GM18519 (cell line): ENCODE measurements at regions not wholly inside any gene's neighbourhood (a gene's known extent, or its start where the extent isn't known, plus 50 kb on each side); places are given as distances from the start of the nearest gene placed in this dataset.

Source experiments
- ATAC-seq: cut with Tn5 transposase; IDR thresholded peaks from one replicate; pipeline ENCODE4 v1.9.1; 2021; ENCODE audit warnings: mild to moderate bottlenecking, moderate library complexity; ENCODE audit not compliant: unreplicated experiment, low FRiP score

- ATAC-seq = no peak
Measured at GRCh38 chr1:3954170-3955169, 54.4 kb upstream of the C1orf174 start.

- no peak for ATAC-seq
Measured at GRCh38 chr1:3955196-3955772, 55.2 kb upstream of the C1orf174 start.

- no peak for ATAC-seq
Measured at GRCh38 chr1:3956527-3957170, 56.6 kb upstream of the C1orf174 start.

- no peak for ATAC-seq
Measured at GRCh38 chr1:3959361-3959760, 59.3 kb upstream of the C1orf174 start.

- ATAC-seq = no peak
Measured at GRCh38 chr1:3963554-3963953, 63.5 kb upstream of the C1orf174 start.

GRCh38 chr1:3965693-3966092 is 65.6 kb upstream of the C1orf174 start:
- no peak for ATAC-seq

GRCh38 chr1:3968851-3969250 is 68.8 kb upstream of the C1orf174 start:
- no peak for ATAC-seq

- no peak for ATAC-seq
Measured at GRCh38 chr1:3971981-3972380, 71.9 kb upstream of the C1orf174 start.

GRCh38 chr1:3975903-3976630 is 76.0 kb upstream of the C1orf174 start:
- ATAC-seq = no peak

- ATAC-seq = no peak
Measured at GRCh38 chr1:3976821-3977220, 76.7 kb upstream of the C1orf174 start.

- ATAC-seq = no peak
Measured at GRCh38 chr1:3978196-3978989, 78.3 kb upstream of the C1orf174 start.

- ATAC-seq = no peak
Measured at GRCh38 chr1:3978990-3979325, 78.9 kb upstream of the C1orf174 start.

GRCh38 chr1:3981261-3981660 is 81.2 kb upstream of the C1orf174 start:
- no peak for ATAC-seq

- no peak for ATAC-seq
Measured at GRCh38 chr1:3981746-3982505, 81.9 kb upstream of the C1orf174 start.

- no peak for ATAC-seq
Measured at GRCh38 chr1:3983181-3983580, 83.1 kb upstream of the C1orf174 start.

- ATAC-seq = no peak
Measured at GRCh38 chr1:3984586-3984985, 84.5 kb upstream of the C1orf174 start.

GRCh38 chr1:3986686-3987218 is 86.7 kb upstream of the C1orf174 start:
- ATAC-seq = no peak

GRCh38 chr1:3987669-3988235 is 87.7 kb upstream of the C1orf174 start:
- ATAC-seq = no peak

GRCh38 chr1:3988431-3988830 is 88.4 kb upstream of the C1orf174 start:
- ATAC-seq = no peak
